Tibial nerve (tissue), 4 donors: ENCODE measurements at regions not wholly inside any gene's neighbourhood (a gene's known extent, or its start where the extent isn't known, plus 50 kb on each side); places are given as distances from the start of the nearest gene placed in this dataset.
"Not testable (repeated sequence)": the region's sequence is repeated elsewhere in the genome, so short reads cannot be mapped to it uniquely, and the experiment has no call there.

Experiments used
- EP300 ChIP-seq, 2 donors: sonication (generic); formaldehyde crosslinking; IDR thresholded peaks; one replicate each; pipeline ENCODE4 v1.6.1; 2017; ENCODE audit warnings: antibody characterized with exemption in 2 of 2, mild to moderate bottlenecking in 1 of 2
- POLR2A ChIP-seq, 2 donors: fragments of 450-650 bp; IDR thresholded peaks; one replicate each; pipeline ENCODE4 v1.6.1; 2017; ENCODE audit warnings: antibody characterized with exemption in 2 of 2, mild to moderate bottlenecking in 2 of 2, moderate library complexity in 2 of 2
- TF ChIP-seq, protein P1 (sequence below), 5 experiments: fragments of 200-600 bp in 3 of 5; fragments of 450-650 bp in 2 of 5; sonication (generic) in 3 of 5; IDR thresholded peaks; one replicate each; pipeline ENCODE4 v1.5.1; 2016 to 2019; ENCODE audit warnings: antibody characterized with exemption in 5 of 5, mild to moderate bottlenecking in 3 of 5, moderate library complexity in 2 of 5

DNA sequence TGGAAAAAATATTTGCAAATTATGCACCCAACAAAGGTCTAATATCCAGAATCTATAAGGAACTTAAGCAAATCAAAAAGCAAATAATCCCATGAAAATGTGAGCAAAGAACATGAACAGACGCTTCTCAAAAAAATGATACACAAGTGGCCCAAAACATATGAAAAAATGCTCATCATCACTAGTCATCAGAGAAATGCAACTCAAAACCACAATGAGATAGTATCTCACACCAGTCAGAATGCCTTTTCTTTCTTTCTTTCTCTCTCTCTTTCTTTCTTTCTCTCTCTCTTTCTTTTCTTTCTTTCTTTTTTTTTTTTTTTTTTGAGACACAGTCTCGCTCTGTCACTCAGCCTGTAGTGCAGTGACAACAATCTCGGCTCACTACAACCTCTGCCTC lies 602.9 kb upstream of the TBL1XR1 start:
- TF ChIP-seq, protein P1, sequence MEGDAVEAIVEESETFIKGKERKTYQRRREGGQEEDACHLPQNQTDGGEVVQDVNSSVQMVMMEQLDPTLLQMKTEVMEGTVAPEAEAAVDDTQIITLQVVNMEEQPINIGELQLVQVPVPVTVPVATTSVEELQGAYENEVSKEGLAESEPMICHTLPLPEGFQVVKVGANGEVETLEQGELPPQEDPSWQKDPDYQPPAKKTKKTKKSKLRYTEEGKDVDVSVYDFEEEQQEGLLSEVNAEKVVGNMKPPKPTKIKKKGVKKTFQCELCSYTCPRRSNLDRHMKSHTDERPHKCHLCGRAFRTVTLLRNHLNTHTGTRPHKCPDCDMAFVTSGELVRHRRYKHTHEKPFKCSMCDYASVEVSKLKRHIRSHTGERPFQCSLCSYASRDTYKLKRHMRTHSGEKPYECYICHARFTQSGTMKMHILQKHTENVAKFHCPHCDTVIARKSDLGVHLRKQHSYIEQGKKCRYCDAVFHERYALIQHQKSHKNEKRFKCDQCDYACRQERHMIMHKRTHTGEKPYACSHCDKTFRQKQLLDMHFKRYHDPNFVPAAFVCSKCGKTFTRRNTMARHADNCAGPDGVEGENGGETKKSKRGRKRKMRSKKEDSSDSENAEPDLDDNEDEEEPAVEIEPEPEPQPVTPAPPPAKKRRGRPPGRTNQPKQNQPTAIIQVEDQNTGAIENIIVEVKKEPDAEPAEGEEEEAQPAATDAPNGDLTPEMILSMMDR (IDR thresholded peaks at IDR 0.05): not testable (repeated sequence)
- not testable (repeated sequence) for TF ChIP-seq POLR2A, EP300 (IDR thresholded peaks at IDR 0.05)
